BE2C (cell line): ENCODE measurements at regions not wholly inside any gene's neighbourhood (a gene's known extent, or its start where the extent isn't known, plus 50 kb on each side); places are given as distances from the start of the nearest gene placed in this dataset.

Experiments used
- DNase-seq: peaks from one replicate; pipeline ENCODE4 v3.0.0-alpha.2; 2020
- H3K27me3 ChIP-seq: fragments of 250-450 bp; sonication (Bioruptor Pico); 2 replicates; pipeline ENCODE4 v1.5.1; 2020; ENCODE audit warnings: mild to moderate bottlenecking
- H3K36me3 ChIP-seq: fragments of 250-450 bp; sonication (Bioruptor Pico); 2 replicates; pipeline ENCODE4 v1.5.1; 2020; ENCODE audit warnings: mild to moderate bottlenecking
- H3K4me1 ChIP-seq: fragments of 250-450 bp; sonication (Bioruptor Pico); 2 replicates; pipeline ENCODE4 v1.5.1; 2020
- H3K4me3 ChIP-seq: 2 replicates; pipeline ENCODE4 v1.5.1; 2011; ENCODE audit warnings: low read depth, low read length
- H3K9me3 ChIP-seq: fragments of 250-450 bp; sonication (Bioruptor Pico); 2 replicates; pipeline ENCODE4 v1.5.1; 2020
- TF ChIP-seq, protein P1 (sequence below): IDR thresholded peaks from 2 replicates; pipeline ENCODE4 v1.5.1; 2012; ENCODE audit warnings: mild to moderate bottlenecking, low read depth, low read length

- Histone ChIP-seq H3K4me1 (no peaks in the 10 kb centered on the region), H3K36me3 (no peaks in the 10 kb centered on the region), H3K4me3 (no peak overlapping the region), H3K27me3 (no peaks in the 10 kb centered on the region), H3K9me3 (no peaks in the 10 kb centered on the region)
- TF ChIP-seq, protein P1, sequence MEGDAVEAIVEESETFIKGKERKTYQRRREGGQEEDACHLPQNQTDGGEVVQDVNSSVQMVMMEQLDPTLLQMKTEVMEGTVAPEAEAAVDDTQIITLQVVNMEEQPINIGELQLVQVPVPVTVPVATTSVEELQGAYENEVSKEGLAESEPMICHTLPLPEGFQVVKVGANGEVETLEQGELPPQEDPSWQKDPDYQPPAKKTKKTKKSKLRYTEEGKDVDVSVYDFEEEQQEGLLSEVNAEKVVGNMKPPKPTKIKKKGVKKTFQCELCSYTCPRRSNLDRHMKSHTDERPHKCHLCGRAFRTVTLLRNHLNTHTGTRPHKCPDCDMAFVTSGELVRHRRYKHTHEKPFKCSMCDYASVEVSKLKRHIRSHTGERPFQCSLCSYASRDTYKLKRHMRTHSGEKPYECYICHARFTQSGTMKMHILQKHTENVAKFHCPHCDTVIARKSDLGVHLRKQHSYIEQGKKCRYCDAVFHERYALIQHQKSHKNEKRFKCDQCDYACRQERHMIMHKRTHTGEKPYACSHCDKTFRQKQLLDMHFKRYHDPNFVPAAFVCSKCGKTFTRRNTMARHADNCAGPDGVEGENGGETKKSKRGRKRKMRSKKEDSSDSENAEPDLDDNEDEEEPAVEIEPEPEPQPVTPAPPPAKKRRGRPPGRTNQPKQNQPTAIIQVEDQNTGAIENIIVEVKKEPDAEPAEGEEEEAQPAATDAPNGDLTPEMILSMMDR, result no peak
- no peak for DNase-seq
These were observed 590.7 kb downstream of the BCOR start for GRCh38 chrX:39507034-39507433.

DNA sequence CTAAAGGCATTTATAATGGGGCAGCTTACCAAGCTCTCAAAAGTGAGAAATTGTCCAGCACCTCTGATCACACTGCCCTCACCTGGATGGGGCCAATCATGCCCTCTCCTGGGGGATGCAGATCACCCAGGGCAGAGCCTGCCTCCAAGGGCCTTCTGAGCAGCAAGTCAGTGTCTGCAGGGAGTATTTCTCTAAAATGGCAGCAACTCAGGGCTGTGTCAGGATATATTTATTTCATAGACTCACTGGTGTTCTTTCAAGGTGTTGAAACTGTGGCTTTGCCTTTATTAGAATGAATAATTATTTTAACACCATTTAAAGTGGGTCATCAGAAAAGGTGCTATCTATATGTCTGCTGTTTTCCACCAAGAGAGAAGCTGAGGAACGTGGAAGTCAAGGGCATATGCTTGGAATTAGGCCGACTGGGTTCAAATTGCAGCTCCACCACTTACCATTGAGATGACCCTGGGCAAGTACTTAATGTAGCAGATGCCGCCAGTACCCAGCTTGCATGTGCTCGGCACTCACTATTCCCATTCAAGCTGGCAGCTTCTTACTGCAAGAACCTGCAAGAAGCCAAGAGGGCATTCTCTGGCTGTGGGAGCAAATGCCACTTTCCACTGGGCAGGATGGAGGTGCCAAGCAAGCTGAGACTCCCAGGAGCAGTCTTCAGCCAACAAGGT is 590.0 kb downstream of the BCOR start:
- no peaks in the 10 kb centered on the region for H3K9me3 ChIP-seq
- no peak overlapping the region for H3K4me3 ChIP-seq
- no peaks in the 10 kb centered on the region for H3K27me3 ChIP-seq
- TF ChIP-seq, protein P1, result no peak
- no peaks in the 10 kb centered on the region for H3K4me1 ChIP-seq
- DNase-seq, result no peak
- no peaks in the 10 kb centered on the region for H3K36me3 ChIP-seq

DNA sequence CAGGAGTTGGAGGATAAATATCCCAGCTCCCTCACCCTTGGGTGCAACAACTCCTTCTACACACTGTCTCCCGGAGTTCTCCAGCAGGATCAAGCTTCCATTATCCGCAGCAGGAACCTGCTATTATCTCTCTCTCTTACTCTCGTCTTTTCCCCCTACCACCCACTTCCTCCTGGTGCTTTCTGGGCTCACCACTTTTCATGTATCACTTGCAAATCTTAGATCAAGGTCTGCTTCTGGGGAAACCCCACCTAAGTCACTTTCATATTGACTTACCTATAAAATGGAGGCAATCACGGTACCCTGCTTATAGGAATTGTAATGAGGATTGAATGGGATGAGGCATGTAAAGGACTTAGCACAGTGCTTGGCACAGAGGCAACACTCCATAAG is 589.5 kb downstream of the BCOR start:
- Histone ChIP-seq H3K4me1 (no peaks in the 10 kb centered on the region), H3K9me3 (no peaks in the 10 kb centered on the region), H3K4me3 (no peak overlapping the region), H3K27me3 (no peaks in the 10 kb centered on the region), H3K36me3 (no peaks in the 10 kb centered on the region)
- no peak for DNase-seq
- TF ChIP-seq, protein P1, result no peak

DNA sequence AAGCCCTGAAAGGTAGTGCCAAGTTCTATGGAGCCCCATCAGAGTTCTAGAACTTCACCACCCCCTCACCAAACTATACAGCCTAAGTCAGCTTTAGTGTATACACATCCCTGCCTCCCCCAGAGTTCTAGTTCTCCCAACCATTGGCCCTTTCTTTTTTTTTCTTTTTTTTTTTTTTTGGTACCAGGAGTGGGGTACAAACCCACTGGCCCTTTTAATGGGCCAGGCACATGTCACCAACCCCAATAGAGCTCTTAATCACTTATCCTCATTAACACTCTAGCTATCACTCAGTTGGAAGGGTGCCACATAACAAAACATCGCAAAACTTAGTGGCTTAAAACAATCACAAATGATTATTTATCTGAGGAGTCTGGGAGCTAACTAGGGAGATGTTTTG is 588.6 kb downstream of the BCOR start:
- no peak for DNase-seq
- TF ChIP-seq, protein P1, result no peak
- H3K4me1 ChIP-seq, result no peaks in the 10 kb centered on the region
- no peaks in the 10 kb centered on the region for H3K36me3 ChIP-seq
- H3K4me3 ChIP-seq, result no peak overlapping the region
- H3K27me3 ChIP-seq, result no peaks in the 10 kb centered on the region
- H3K9me3 ChIP-seq, result no peaks in the 10 kb centered on the region

- no peaks in the 10 kb centered on the region for H3K36me3 ChIP-seq
- TF ChIP-seq, protein P1, result no peak
- H3K27me3 ChIP-seq, result no peaks in the 10 kb centered on the region
- no peaks in the 10 kb centered on the region for H3K9me3 ChIP-seq
- no peak overlapping the region for H3K4me3 ChIP-seq
- no peak for DNase-seq
- peaks cover 17% of the 10 kb centered on the region for H3K4me1 ChIP-seq
These were observed 583.9 kb downstream of the BCOR start for GRCh38 chrX:39513836-39514235.

GRCh38 chrX:39514801-39515200 is 583.0 kb downstream of the BCOR start:
- Histone ChIP-seq H3K27me3 (no peaks in the 10 kb centered on the region), H3K36me3 (no peaks in the 10 kb centered on the region), H3K4me3 (no peak overlapping the region), H3K9me3 (no peaks in the 10 kb centered on the region), H3K4me1 (peaks cover 21% of the 10 kb centered on the region)
- TF ChIP-seq, protein P1, result no peak
- no peak for DNase-seq
